ENCODE measurements at regions not wholly inside any gene's neighbourhood (a gene's known extent, or its start where the extent isn't known, plus 50 kb on each side); places are given as distances from the start of the nearest gene placed in this dataset.
"Not testable (repeated sequence)": the region's sequence is repeated elsewhere in the genome, so short reads cannot be mapped to it uniquely, and the experiment has no call there.

DNA sequence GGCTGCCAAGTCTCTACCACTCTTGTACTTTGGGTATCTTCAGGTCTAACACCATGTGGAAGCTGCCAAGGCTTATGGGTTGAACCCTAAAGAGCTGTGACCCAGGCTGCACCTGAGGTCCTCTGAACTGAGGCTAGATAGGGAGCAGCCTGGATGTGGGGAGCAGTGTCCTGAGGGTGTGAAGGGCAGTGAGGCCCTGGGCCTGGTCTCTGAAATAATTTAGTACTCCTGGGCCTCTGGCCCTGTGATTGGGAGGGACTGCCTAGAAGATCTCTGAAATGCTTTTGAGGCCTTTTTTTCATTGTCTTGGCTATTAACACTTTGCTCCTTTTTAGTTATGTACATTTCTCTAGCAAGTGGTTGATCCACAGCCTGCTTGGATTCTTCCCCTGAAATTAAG lies 847.2 kb upstream of the B3GALT2 start:
- no peak for DNase-seq

DNA sequence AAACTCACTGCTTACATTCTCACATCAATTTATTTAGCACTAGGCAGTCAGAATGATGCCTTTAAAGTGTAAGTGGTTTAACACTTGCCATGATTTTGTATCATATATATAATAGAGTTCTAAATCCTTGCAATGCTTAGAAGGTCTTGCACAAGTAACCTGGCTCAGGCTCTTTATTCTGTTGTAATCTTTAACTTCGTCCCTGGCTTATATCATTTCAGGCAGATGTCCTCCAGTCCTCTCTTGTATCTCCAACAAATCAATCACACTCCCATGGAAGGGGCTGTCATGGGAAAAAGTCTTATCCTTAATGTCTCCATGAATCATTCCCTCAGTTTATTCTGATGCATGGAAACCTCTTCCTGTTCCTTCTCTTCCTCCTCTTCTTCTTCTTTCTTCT lies 841.6 kb upstream of the B3GALT2 start:
- DNase-seq, result no peak

DNA sequence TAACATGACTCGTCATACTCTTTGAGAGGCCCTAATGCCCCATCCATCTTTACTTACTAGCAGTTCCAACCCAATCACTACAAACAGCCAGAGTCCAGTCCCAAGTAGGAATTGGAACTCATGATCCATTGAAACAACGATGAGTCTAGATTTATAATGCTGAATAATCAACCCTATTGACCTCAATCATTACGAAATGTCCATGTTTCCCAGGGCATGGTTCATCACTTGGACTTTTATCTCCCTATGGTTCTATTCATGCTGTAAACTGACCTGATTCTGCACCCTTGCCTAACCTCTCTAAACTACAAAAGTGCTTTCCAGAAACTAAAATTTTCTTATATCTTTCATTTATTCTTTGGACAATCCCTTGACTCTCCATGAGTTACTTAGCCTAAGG lies 840.0 kb upstream of the B3GALT2 start:
- no peak for DNase-seq

DNA sequence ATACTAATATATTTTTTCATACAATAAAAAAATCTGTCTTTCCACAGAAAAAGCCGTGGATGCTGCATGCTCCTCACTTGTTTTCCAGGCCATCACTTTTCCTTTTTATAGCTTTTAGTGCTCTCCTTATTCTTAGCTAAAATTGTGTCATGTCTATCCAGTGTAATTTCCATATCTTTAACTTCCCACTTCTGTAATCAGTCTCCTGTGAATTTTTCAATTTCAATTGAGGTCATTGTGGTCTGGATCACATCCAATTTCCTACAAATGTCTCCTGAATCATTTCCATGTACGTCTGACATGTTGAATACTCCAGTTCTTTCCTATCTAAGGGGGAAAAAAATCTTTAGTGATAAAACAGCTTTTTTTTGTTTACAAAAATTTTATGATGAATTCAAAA lies 838.2 kb upstream of the B3GALT2 start:
- DNase-seq, result no peak

DNA sequence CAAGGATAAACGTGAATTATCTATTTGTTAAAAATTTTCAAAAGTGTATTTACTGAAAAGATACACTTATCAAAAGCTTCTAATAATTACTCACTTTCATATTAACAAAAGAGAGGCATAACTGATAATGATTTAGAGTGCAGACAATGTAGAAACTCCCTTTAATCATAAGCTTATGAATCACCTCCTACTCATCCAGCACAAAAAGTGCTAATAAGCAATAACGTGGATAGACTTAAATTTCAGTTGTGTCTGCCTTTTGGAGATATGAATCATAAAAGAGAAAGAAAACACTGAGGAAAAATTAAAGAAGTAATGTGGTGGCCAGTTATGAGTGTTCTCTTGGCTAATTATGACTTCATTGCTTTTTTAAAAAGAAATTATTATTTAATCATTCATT lies 827.6 kb upstream of the B3GALT2 start:
- no peak for DNase-seq

DNA sequence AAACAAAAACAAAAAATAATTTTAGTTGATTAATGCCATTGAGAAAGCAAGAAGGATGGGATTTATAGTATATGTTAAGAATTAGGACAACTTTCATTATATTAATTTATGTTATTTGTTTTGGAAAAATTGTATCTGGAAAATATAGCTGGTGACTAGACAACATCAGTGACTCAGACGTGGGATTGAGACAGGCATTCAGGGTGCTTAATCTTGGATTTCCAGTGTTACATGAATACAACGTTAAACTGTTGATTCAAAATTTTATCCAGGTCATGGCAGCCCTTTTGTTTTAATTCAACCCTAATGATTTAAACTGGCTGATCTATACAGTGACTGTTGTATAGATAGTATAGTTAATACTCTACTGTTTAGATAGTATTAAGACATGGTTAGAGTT lies 827.1 kb upstream of the B3GALT2 start:
- no peak for DNase-seq

DNA sequence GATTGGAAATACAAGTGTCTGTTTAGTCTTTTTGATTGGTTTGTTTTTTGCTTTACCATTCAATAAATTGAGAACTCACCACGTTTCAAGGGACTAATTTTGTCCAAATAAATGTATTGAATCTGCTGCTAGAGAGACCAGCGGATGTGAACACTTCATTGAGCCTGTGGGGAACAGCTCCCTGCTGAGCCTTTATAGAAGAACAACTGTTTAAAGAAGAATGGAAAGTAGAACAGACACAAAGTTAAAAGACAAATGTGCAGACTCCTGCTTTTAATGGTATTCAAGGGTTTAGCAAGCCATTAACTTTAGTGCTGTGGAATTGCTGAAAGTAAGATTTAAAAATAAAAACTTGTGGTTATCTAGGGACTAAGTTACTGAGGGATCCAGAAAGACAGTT lies 817.7 kb upstream of the B3GALT2 start:
- DNase-seq, result no peak

DNA sequence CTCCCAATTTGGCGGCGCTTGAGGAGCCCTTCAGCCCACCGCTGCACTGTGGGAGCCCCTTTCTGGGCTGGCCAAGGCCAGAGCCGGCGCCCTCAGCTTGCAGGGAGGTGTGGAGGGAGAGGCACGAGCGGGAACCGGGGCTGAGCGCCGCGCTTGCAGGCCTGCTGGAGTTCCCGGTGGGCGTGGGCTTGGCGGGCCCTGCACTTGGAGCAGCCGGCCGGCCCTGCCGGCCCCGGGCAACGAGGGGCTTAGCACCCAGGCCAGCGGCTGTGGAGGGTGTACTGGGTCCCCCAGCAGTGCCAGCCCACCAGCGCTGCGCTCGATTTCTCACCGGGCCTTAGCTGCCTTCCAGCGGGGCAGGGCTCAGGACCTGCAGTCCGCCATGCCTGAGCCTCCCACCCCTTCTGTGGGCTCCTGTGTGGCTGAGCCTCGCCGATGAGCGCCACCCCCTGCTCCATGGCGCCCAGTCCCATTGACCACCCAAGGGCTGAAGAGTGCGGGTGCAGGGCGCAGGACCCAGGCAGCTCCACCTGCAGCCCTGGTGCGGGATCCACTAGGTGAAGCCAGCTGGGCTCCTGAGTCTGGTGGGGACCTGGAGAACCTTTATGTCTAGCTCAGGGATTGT lies 815.4 kb upstream of the B3GALT2 start:
- DNase-seq, result not testable (repeated sequence)

DNA sequence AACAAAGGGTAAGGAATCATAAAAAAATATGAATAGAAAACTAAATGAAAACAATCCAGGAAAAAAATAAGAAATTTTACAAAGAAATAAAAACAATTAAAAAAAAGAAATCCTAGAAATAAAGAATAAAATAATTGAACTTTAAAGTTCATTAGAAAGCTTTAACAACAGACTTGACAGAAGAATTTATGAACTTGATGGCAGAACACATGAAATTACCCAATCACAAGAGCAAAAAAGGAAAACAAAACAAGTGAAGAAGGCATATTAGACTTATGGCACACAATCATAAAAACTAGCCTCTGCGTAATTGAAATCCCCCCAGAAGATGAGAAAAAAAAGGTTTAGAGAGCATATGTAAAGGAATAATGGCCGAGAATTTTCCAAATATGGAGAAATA lies 802.5 kb upstream of the B3GALT2 start:
- no peak for DNase-seq

DNA sequence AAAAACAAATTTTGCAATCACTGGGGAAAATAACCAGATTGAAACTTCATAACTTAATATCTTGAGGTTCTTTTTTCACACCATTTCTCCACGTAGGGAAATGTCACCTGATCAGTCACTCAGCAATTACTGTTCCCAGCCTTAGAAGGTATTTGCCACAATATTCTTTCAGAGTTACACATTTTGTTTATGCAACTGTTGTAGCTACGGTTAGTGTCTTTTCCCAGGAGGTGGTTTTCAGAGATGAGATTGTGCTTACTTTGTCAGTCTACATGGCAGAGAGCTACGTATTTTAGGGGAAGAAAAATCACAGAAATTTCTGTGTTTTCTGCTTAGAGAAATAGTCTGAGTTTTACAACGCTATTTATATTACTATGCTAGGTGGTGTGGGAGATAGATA lies 792.8 kb upstream of the B3GALT2 start:
- DNase-seq, result no peak

DNA sequence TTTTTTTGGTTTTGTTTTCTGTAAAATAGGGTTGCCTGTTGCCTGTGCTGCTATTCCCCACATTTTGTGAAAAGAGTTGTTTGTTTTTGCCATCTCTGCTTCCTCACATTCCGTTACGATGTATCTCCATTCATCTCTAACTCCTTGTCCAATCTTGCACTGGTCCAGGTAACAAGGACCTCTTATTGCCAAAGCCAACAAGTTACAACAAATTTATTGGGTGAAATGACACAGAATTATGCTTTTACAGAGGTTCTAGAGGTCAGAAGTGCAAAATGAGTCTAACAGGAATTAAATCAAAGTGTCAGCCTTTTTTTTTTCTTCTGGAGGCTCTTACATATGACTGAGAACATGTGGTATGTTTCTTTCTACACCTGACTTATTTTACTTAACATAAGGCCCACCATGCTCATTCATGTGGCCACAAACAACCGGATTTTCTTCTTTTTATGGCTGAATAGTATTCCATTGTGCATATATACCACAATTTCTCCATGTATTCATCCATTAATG lies 787.9 kb upstream of the B3GALT2 start:
- DNase-seq, result no peak

DNA sequence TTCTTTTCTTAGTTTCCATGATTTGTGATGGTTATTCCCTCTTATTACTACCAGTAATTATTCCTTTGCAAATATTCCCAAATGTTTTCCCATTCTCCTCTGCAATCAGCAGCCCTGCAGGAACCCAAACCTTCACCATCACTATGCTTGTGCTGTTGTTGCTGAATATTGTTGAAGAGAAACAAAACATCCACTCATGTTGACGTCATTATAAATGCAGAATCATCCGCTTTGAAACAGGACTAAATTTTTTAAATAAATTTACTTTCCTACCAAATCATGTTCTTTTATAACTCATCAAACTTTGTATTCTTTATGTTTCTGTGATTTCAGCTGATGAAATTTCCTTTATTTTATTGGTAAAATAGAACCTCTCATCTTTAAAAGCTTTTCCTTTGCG lies 787.0 kb upstream of the B3GALT2 start:
- DNase-seq, result no peak

DNA sequence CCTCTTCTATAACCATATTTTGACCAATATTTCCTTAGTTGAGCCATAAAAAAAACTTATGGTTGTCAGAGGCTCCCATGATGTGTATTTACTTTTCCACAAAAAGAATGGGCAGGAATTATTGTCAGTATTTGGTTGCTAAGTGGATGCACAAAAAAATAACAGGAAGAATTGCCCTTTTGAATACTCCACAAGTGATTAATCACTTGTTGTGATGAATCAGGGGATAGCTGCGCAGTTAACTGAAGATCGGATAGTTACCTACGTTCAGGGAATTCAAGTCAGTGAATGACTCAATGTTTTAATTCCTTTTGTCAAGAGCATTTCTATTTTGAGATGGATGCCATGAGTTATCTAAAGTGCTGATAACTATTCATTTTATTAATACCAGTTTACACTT lies 785.2 kb upstream of the B3GALT2 start:
- DNase-seq, result no peak

DNA sequence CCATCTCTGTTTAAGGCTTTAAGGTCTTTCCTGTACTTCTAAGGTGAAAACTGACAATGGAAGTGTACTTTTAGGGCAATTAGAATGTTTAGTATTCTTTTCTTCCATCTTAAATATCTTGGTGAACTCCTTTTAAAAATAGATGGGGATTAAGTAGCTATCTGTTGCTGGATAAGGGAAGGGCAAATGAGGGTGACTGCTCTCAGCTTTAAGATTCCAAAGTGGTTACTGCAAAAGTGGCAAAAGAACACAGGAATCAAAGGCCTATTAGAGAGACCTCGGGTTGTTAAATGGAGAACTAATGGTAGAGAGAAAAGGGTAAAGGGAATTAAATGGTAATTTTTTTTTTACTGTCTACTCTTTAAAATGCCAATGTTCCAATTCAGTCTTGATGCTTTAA lies 774.1 kb upstream of the B3GALT2 start:
- DNase-seq, result no peak

DNA sequence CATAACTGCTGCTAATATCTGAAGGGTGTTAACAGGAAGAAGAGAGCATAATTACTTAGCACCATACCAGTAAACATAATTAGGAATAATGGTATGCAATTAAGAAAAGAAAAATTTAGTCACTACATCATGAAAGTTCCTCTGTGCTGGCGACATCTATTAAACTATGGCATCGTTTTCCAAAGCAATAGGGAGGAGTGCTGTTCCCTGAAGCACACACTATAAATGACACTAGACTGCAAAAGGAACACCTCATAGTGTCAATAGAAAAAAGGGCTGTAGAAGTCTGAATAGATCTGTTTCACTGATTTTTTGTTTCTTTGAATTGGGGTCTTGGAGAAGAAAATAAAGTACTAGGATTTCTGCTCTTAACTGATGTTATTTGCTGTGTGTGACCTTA lies 773.6 kb upstream of the B3GALT2 start:
- DNase-seq, result no peak

DNA sequence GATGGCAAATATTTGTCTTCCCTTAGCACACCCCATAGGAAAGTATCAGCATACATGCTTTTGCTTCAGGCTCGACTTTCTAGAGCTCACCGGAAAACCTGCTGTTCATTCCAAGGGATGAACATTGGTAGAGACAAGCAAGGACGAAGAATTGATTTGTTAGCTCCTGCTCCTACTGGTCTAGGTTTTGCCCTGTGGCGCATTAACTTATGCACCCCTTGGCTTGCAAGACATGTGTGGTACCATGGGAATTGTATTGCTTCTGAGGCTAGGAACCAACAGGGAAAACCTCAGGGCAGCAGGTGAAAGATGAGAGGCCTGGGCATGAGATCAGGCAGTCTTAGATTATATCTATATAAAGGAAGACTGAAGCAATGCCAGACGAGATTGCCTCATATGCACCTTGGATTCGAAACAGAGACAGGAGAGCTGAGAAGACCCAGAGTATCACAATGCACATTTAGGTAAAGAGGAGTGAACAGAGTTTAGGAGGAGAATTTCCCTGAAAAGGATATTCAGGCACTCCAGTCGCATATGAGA lies 771.2 kb upstream of the B3GALT2 start:
- DNase-seq, result no peak

DNA sequence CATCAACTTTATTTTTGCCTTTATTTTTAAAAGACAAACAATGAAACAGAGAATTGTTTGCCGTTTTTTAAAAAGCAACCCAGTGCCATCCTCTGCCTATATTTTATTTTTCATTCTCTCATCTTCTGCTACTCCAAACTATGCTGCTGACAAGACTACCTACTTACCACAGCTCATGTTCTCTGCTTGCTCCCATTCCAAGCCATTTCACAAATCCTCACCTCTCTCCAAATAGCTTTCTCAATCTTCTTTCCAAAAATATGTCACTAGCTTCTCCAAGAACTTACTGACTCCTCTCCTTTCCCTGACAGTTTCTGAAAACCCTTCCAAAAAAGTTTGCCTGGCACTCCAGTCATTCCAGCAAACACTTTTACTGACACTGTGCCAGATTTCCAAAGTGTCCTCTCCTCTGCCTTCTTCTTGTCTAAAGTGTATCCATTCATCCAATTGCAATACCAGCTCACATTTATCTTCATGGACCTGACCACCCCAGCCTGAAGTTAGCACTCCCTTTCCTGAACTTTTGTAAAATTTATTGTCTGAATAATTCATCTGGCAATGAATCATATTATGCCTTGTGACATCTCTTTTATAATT lies 766.5 kb upstream of the B3GALT2 start:
- DNase-seq, result no peak

DNA sequence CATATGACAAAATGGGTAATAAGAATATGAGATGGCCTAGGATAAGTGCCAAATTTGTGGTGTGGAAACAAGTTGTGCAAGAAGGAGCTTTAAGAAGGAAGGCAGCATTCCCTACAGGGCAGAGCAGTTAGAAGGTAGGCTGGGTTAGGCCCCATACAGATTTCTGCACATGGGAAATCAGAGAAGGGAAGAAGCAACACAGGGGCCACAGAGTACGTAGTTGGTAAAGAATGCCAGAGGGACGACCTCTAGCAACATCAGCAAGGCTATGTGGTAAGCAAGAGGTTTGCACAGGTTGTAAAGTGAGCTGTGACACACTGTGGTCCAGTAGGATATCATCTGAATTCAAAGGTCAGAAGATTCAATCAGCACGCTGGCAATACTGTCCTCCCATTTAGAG lies 765.6 kb upstream of the B3GALT2 start:
- DNase-seq, result no peak

DNA sequence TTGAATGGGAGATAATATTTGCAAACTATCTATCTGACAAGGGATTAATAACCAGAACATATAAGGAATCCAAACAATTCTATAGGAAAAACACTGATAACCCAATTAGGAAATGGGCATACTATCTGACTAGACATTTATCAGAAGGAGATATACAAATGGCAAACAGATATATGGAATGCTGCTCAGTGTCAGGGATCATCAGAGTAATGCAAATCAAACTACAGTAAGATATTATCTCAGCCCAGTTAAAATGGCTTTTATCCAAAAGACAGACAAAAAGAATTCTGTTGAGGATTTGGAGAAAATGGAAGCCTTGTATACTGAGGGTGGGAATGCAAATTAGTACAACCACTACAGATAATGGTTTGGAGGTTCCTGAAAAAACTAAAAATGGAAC lies 758.0 kb upstream of the B3GALT2 start:
- DNase-seq, result no peak

DNA sequence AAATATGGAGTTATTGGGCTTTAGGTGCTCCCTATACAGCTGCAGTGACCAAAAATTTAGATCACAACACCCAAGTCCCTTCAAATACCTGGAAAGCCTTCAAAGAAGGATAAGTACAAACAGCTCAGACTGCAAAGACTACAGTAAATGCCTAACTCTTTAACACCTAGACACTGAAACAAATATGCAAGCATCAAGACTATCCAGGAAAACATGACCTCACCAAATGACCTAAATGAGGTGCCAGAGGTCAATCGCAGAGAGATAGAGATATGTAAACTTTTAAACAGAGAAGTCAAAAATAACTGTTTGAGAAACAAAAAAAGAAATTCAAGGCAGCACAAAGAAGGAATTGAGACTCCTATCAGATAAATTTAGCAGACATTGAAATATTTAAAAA lies 753.8 kb upstream of the B3GALT2 start:
- no peak for DNase-seq

DNA sequence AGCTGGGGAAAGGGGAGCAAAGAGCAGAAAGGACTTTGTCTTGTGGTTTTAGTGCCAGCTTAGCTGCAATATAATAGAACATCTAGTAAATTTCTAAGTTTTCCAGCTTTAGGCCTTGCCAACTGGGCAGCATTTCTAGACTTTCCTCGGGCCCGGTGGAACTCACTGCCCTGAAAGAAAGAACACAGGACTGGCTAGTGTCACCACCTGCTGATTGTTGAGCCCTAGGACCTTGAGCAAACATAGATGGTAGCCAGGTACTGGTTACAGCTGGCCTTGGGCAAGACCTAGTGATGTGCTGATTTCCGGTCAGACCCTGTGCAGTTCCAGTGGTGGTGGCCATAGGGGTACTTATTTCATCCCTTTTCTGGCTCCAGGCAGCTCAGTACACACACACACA lies 753.2 kb upstream of the B3GALT2 start:
- DNase-seq, result no peak

DNA sequence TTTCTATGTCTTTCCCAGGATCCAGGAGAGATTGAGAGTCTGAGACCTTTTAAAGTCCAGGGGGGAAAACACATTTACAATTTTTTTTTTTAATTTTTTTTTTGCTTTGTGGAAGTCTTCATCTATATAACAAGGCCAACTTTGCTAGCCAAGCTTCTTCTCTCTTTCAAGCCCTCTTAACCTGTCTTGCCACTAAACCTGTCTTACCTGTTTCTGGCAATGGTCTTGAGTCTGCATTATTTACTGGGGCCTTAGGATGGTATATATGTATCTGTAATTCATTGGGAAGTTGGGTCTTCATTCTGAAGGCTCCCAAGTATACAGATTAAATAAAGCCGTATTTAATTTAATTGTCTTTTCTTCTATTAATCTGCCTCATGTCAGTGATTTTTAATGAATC lies 750.9 kb upstream of the B3GALT2 start:
- no peak for DNase-seq

DNA sequence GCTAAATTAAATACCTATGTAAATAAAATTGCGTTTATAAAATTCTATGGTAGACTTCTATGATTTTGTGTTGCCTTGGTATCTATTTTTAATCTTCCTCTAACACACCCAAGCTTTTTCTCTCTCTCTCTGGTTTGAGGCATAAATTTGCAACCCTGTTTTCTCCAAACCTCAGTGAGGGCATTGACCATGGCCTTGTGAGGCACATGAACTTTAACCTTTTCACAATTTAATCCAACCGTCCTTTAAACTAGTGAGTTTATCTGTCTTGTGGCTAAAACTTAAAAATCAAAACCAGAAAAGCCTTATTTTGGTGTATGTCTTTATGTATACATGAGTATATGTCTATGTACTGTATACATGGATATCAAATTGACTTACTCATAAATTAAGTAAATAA lies 746.6 kb upstream of the B3GALT2 start:
- no peak for DNase-seq

DNA sequence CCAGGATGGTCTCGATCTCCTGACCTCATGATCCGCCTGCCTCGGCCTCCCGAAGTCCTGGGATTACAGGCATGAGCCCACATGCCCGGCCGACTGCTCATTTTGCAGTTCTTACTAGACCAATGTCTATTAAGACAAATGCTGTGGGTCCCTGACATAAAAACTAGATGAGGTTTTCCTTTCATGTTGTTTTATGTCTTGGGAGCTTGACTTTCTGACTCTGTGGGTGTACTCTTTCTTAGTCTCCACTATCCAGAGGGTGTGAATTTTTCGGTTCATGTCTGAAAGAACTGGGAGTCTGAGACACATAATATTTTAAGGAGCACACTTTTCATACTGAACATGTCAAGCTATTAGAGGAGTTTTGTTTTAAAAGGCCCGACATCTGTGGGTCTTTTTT lies 744.9 kb upstream of the B3GALT2 start:
- DNase-seq, result no peak
